Cardiac muscle cell (in vitro differentiated cells and primary cell): ENCODE measurements at regions not wholly inside any gene's neighbourhood (a gene's known extent, or its start where the extent isn't known, plus 50 kb on each side); places are given as distances from the start of the nearest gene placed in this dataset.
"Not testable (repeated sequence)": the region's sequence is repeated elsewhere in the genome, so short reads cannot be mapped to it uniquely, and the experiment has no call there.

Source experiments
- DNase-seq, 2 donors: peaks; one replicate each; pipeline versions ENCODE4 v3.0.0 to v3.0.0-alpha.2; 2010 to 2017; ENCODE audit warnings: low read depth in 1 of 2, low spot score in 1 of 2
- H3K27ac ChIP-seq: fragments of 200-600 bp; sonication (generic); 2 replicates; pipeline ENCODE4 v1.5.1; 2016
- H3K27me3 ChIP-seq: fragments of 200-600 bp; sonication (generic); 2 replicates; pipeline ENCODE4 v1.6.0; 2016; ENCODE audit warnings: control low read depth
- H3K36me3 ChIP-seq: fragments of 200-600 bp; sonication (generic); 2 replicates; pipeline ENCODE4 v1.5.1; 2016; ENCODE audit warnings: control low read depth
- H3K4me1 ChIP-seq: fragments of 200-600 bp; sonication (generic); 2 replicates; pipeline ENCODE4 v1.8.1; 2017; ENCODE audit warnings: low read depth, mild to moderate bottlenecking, mixed run types
- H3K4me3 ChIP-seq: fragments of 200-600 bp; sonication (generic); 2 replicates; pipeline ENCODE4 v1.5.1; 2016; ENCODE audit warnings: mild to moderate bottlenecking
- H3K9me3 ChIP-seq: fragments of 200-600 bp; sonication (generic); 2 replicates; pipeline ENCODE4 v1.5.1; 2017; ENCODE audit warnings: low read depth, mild to moderate bottlenecking, control low read depth
- TF ChIP-seq, protein P1 (sequence below): IDR thresholded peaks from 2 replicates; pipeline ENCODE4 v1.5.1; 2012; ENCODE audit warnings: low read depth, mild to moderate bottlenecking, low read length

DNA sequence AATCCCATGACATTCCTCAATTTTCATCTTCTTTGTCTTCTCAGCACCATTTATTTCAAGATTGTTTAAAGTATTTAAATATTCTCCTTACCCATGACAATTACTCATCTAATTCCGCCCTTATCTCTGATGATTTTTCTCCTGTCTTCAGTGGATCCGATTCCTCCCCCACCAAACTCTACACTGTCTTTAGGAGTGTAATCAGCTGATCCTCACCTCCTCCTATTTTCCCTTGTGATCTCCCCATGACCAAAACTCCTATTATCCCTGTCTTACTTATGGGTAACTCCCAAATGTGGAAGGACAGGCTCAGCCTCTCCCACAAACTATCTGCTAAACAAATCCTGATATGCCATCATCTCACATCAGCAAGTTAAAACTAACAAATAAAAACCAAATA is 335.3 kb upstream of the RUNX1 start:
- DNase-seq, result no peak
- TF ChIP-seq, protein P1, sequence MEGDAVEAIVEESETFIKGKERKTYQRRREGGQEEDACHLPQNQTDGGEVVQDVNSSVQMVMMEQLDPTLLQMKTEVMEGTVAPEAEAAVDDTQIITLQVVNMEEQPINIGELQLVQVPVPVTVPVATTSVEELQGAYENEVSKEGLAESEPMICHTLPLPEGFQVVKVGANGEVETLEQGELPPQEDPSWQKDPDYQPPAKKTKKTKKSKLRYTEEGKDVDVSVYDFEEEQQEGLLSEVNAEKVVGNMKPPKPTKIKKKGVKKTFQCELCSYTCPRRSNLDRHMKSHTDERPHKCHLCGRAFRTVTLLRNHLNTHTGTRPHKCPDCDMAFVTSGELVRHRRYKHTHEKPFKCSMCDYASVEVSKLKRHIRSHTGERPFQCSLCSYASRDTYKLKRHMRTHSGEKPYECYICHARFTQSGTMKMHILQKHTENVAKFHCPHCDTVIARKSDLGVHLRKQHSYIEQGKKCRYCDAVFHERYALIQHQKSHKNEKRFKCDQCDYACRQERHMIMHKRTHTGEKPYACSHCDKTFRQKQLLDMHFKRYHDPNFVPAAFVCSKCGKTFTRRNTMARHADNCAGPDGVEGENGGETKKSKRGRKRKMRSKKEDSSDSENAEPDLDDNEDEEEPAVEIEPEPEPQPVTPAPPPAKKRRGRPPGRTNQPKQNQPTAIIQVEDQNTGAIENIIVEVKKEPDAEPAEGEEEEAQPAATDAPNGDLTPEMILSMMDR, result no peak
- Histone ChIP-seq H3K4me1 (no peaks in the 10 kb centered on the region), H3K36me3 (no peaks in the 10 kb centered on the region), H3K27me3 (peaks cover 6% of the 10 kb centered on the region), H3K27ac (no peak overlapping the region), H3K9me3 (no peaks in the 10 kb centered on the region), H3K4me3 (no peak overlapping the region)

DNA sequence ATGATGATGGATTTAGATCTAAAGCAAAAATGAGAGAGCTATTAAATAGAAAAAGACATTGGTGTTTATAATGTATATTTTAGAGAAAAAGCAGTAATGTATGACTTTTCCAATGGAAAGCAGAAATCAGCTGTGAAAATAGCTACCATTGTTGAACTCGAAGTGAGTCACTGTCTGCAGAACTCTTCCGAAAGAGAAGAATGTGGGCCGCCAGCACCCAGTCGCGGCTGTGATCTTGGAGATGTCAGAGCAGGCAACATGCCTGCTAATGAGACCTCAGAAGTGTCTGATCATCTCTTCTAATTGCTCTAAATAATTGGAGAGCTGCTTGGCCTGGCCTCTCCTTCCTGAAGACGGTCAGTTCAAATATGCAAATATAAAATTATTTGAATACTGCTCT is 333.6 kb upstream of the RUNX1 start:
- Histone ChIP-seq H3K9me3 (no peaks in the 10 kb centered on the region), H3K4me1 (no peaks in the 10 kb centered on the region), H3K27me3 (peaks cover 14% of the 10 kb centered on the region), H3K4me3 (no peak overlapping the region), H3K36me3 (no peaks in the 10 kb centered on the region), H3K27ac (no peak overlapping the region)
- TF ChIP-seq, protein P1, result no peak
- no peak for DNase-seq

DNA sequence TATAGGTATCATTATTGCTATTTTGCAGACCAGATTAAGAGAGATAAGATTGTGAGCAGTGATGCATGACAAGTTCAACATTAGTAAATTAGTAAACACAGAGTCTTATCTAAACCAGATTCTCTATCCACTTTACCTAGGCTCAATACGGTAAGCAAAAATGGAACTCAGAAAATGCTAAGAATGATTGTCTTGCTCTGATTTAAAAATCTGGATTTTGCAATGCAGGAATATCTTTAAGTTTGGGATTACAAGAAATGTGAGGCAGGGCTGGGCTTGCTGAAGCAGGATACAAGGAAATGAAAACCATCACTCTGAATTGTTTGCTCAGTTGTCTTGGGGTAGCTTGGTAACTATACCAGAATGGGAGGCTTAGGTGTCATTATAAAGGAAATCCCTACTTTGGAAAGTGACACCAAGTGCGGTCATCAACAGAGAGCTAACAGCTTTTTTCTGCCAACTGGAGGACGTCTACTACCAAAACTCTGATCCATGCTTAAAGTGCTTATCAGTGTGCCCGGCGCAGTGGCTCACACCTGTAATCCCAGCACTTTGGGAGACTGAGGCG is 332.7 kb upstream of the RUNX1 start:
- TF ChIP-seq, protein P1, result no peak
- DNase-seq, result no peak
- H3K4me1 ChIP-seq, result no peaks in the 10 kb centered on the region
- H3K9me3 ChIP-seq, result no peaks in the 10 kb centered on the region
- H3K27me3 ChIP-seq, result peaks cover 14% of the 10 kb centered on the region
- no peaks in the 10 kb centered on the region for H3K36me3 ChIP-seq
- H3K27ac ChIP-seq, result no peak overlapping the region
- no peak overlapping the region for H3K4me3 ChIP-seq

DNA sequence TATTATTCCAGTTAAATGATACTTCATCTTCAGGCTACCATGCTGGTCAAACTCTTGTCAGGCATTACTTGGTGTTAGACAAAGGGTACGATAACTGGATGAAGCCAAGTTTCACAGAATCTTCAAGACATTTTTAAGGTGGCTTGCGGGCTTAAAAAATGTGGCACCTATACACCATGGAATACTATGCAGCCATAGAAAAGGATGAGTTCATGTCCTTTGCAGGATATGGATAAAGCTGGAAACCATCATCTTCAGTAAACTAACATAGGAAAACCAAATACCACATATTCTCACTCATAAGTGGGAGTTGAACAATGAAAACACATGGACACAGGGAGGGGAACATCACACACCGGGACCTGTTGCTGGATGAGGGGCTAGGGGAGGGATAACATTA is 331.2 kb upstream of the RUNX1 start:
- H3K36me3 ChIP-seq, H3K9me3 ChIP-seq, H3K4me3 ChIP-seq, DNase-seq, H3K27ac ChIP-seq, H3K4me1 ChIP-seq: not testable (repeated sequence)
- H3K27me3 ChIP-seq, result peaks cover 14% of the 10 kb centered on the region

- no peaks in the 10 kb centered on the region for H3K9me3 ChIP-seq
- no peak for DNase-seq
- H3K36me3 ChIP-seq, result no peaks in the 10 kb centered on the region
- TF ChIP-seq, protein P1, result no peak
- no peak overlapping the region for H3K27ac ChIP-seq
- peaks cover 8% of the 10 kb centered on the region for H3K27me3 ChIP-seq
- H3K4me1 ChIP-seq, result no peaks in the 10 kb centered on the region
- H3K4me3 ChIP-seq, result no peak overlapping the region
These were observed 329.8 kb upstream of the RUNX1 start for GRCh38 chr21:35378881-35379280.

DNA sequence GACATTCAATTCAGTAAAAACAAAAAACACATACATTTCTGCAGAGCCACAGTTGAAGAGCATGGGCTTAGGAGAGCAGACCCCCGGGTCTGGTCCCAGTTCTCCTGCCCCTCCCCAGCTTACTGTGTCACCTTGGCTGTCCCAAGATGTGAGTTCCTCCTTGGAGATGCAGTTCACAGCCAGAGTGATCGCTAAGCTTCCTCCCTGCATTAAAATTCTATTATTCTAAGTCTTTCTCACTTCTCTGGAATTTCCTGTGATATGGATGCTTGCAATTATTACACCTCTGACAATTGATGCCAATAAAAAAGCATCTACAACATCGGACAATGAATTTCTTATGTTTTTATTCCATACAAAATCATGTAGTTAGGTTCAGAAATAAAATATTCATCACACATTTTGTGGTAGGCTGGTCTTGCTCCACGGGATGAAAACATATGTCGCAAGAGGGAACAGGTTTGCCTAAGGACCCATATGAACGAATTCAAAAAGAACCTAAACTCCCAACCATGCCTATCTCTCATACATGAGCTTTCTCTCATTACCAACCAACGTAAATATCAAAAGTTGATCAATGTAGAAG is 328.5 kb upstream of the RUNX1 start:
- Histone ChIP-seq H3K36me3 (no peaks in the 10 kb centered on the region), H3K9me3 (no peaks in the 10 kb centered on the region), H3K4me3 (no peak overlapping the region), H3K4me1 (no peaks in the 10 kb centered on the region), H3K27me3 (peaks cover 8% of the 10 kb centered on the region), H3K27ac (no peak overlapping the region)
- peak in 1 of 2 donors; percentile 33 for DNase-seq
- TF ChIP-seq, protein P1, result no peak
